GM06990 (cell line): ENCODE measurements at regions not wholly inside any gene's neighbourhood (a gene's known extent, or its start where the extent isn't known, plus 50 kb on each side); places are given as distances from the start of the nearest gene placed in this dataset.

Experiments
- DNase-seq: peaks from one replicate; pipeline ENCODE4 v3.0.0-alpha.2; 2011; ENCODE audit not compliant: insufficient read length; ENCODE audit errors: extremely low read depth
- H3K27me3 ChIP-seq: replicated peaks from 2 replicates; pipeline ENCODE4 v1.6.0; 2011; ENCODE audit warnings: low read length; ENCODE audit not compliant: control insufficient read depth, insufficient read depth
- H3K36me3 ChIP-seq: 2 replicates; pipeline ENCODE4 v1.5.1; 2011; ENCODE audit warnings: low read length; ENCODE audit not compliant: control insufficient read depth, insufficient read depth
- H3K4me3 ChIP-seq: replicated peaks from 2 replicates; pipeline ENCODE4 v1.5.1; 2011; ENCODE audit warnings: low read depth, mild to moderate bottlenecking, control low read depth, low read length
- CTCF ChIP-seq: IDR thresholded peaks from 2 replicates; pipeline ENCODE4 v1.5.1; 2011; ENCODE audit warnings: low read length, control low read depth, mild to moderate bottlenecking, inconsistent platforms; ENCODE audit not compliant: insufficient read depth, poor library complexity, severe bottlenecking

- no peak overlapping the region for H3K4me3 ChIP-seq
- H3K36me3 ChIP-seq = no peaks in the 10 kb centered on the region
- no peaks in the 10 kb centered on the region for H3K27me3 ChIP-seq
- no peak for TF ChIP-seq CTCF
- no peak for DNase-seq
Measured at GRCh38 chr1:216807696-216808095, 84.5 kb upstream of the ESRRG start.

GRCh38 chr1:216805953-216806352, 82.7 kb upstream of the ESRRG start:
- Histone ChIP-seq H3K4me3 (no peak overlapping the region), H3K27me3 (no peaks in the 10 kb centered on the region), H3K36me3 (no peaks in the 10 kb centered on the region)
- DNase-seq = no peak
- TF ChIP-seq CTCF = no peak

- no peaks in the 10 kb centered on the region for H3K36me3 ChIP-seq
- no peak for TF ChIP-seq CTCF
- DNase-seq = no peak
- no peaks in the 10 kb centered on the region for H3K27me3 ChIP-seq
- H3K4me3 ChIP-seq = no peak overlapping the region
Measured at GRCh38 chr1:216805233-216805632, 82.0 kb upstream of the ESRRG start.

- DNase-seq = no peak
Measured at GRCh38 chr1:216804111-216804510, 80.9 kb upstream of the ESRRG start.

GRCh38 chr1:216794586-216794985, 71.4 kb upstream of the ESRRG start:
- Histone ChIP-seq H3K4me3 (no peak overlapping the region), H3K36me3 (no peaks in the 10 kb centered on the region), H3K27me3 (no peaks in the 10 kb centered on the region)
- no peak for TF ChIP-seq CTCF
- no peak for DNase-seq

More at GRCh38 chr1:216804111-216804510, 80.9 kb upstream of the ESRRG start:
- Histone ChIP-seq H3K27me3 (no peaks in the 10 kb centered on the region), H3K4me3 (no peak overlapping the region), H3K36me3 (no peaks in the 10 kb centered on the region)
- no peak for TF ChIP-seq CTCF

GRCh38 chr1:216793973-216794372, 70.7 kb upstream of the ESRRG start:
- no peak overlapping the region for H3K4me3 ChIP-seq
- no peaks in the 10 kb centered on the region for H3K36me3 ChIP-seq
- no peaks in the 10 kb centered on the region for H3K27me3 ChIP-seq
- no peak for DNase-seq
- TF ChIP-seq CTCF = no peak
